ENCODE measurements at regions not wholly inside any gene's neighbourhood (a gene's known extent, or its start where the extent isn't known, plus 50 kb on each side); places are given as distances from the start of the nearest gene placed in this dataset.

- DNase-seq: no peak
Measured at GRCh38 chr13:44219577-44220548, 153.8 kb upstream of the SERP2 start.

- no peak for DNase-seq
Measured at GRCh38 chr13:44220948-44221347, 152.7 kb upstream of the SERP2 start.

GRCh38 chr13:44221657-44222056 lies 152.0 kb upstream of the SERP2 start:
- no peak for DNase-seq

GRCh38 chr13:44223770-44224444 lies 149.7 kb upstream of the SERP2 start:
- DNase-seq: no peak

- no peak for DNase-seq
Measured at GRCh38 chr13:44224450-44225149, 149.0 kb upstream of the SERP2 start.

GRCh38 chr13:44229371-44230030 lies 144.1 kb upstream of the SERP2 start:
- no peak for DNase-seq

- DNase-seq: no peak
Measured at GRCh38 chr13:44230071-44230470, 143.6 kb upstream of the SERP2 start.

- DNase-seq: no peak
Measured at GRCh38 chr13:44230736-44231135, 142.9 kb upstream of the SERP2 start.

- peak; percentile 51 for DNase-seq
Measured at GRCh38 chr13:44231786-44232516, 141.7 kb upstream of the SERP2 start.

GRCh38 chr13:44232774-44233173 lies 140.8 kb upstream of the SERP2 start:
- DNase-seq: peak; percentile 75

GRCh38 chr13:44234566-44234965 lies 139.1 kb upstream of the SERP2 start:
- no peak for DNase-seq

- peak; percentile 55 for DNase-seq
Measured at GRCh38 chr13:44236370-44236769, 137.3 kb upstream of the SERP2 start.

GRCh38 chr13:44236801-44237207 lies 136.8 kb upstream of the SERP2 start:
- DNase-seq: no peak

- no peak for DNase-seq
Measured at GRCh38 chr13:44237276-44237767, 136.3 kb upstream of the SERP2 start.

- no peak for DNase-seq
Measured at GRCh38 chr13:44237881-44238421, 135.7 kb upstream of the SERP2 start.

GRCh38 chr13:44240611-44241145 lies 132.9 kb upstream of the SERP2 start:
- no peak for DNase-seq

- no peak for DNase-seq
Measured at GRCh38 chr13:44241638-44242037, 132.0 kb upstream of the SERP2 start.

- no peak for DNase-seq
Measured at GRCh38 chr13:44242766-44243165, 130.9 kb upstream of the SERP2 start.

- peak; percentile 39 for DNase-seq
Measured at GRCh38 chr13:44243198-44243857, 130.3 kb upstream of the SERP2 start.

- no peak for DNase-seq
Measured at GRCh38 chr13:44244288-44244687, 129.3 kb upstream of the SERP2 start.

Data from renal pelvis (tissue), 1 donor.